Ovary (tissue), 7 donors: ENCODE measurements at regions not wholly inside any gene's neighbourhood (a gene's known extent, or its start where the extent isn't known, plus 50 kb on each side); places are given as distances from the start of the nearest gene placed in this dataset.

Source experiments
- DNase-seq, 5 donors: peaks; one replicate each; pipeline ENCODE4 v3.0.0-alpha.2; 2019 to 2020
- H3K27ac ChIP-seq, 2 donors: fragments of 200-600 bp; one replicate each; pipeline versions ENCODE4 v1.5.1 to v1.8.0; 2019 to 2022
- H3K27me3 ChIP-seq: fragments of 200-600 bp; one replicate; pipeline ENCODE4 v1.8.0; 2022
- H3K36me3 ChIP-seq: fragments of 200-600 bp; sonication (generic); one replicate; pipeline ENCODE4 v1.5.1; 2019
- H3K4me1 ChIP-seq: one replicate; pipeline ENCODE4 v1.8.1; 2013; ENCODE audit warnings: mild to moderate bottlenecking, moderate library complexity; ENCODE audit not compliant: insufficient read depth
- H3K4me3 ChIP-seq: fragments of 200-600 bp; sonication (generic); one replicate; pipeline ENCODE4 v1.5.1; 2017
- H3K9me3 ChIP-seq, 2 donors: fragments of 200-600 bp in 1 of 2; sonication (generic) in 1 of 2; one replicate each; pipeline versions ENCODE4 v1.5.1 to v1.8.1; 2013 to 2019; ENCODE audit warnings: mild to moderate bottlenecking in 1 of 2, moderate library complexity in 1 of 2
- EP300 ChIP-seq: sonication (generic); formaldehyde crosslinking; IDR thresholded peaks from one replicate; pipeline ENCODE4 v1.6.1; 2017; ENCODE audit warnings: antibody characterized with exemption
- POLR2A ChIP-seq: fragments of 450-650 bp; IDR thresholded peaks from one replicate; pipeline ENCODE4 v1.6.1; 2017; ENCODE audit warnings: antibody characterized with exemption, mild to moderate bottlenecking, moderate library complexity
- whole genome bisulfite sequencing, 3 donors: extraction: QIAGEN DNeasy Blood & Tissue Kit in 1 of 3; methylation state at CpG; one replicate each; pipeline versions ENCODE4 v1.1.5 to v1.1.7; 2013 to 2017; 5-methylcytosine and 5-hydroxymethylcytosine counted together
- intact Hi-C, 4 donors: fragments of 100-400 bp; cut with DNase I; formaldehyde crosslinking; loops; one replicate each; pipeline versions ENCODE4 v1.11.0 to v1.15.1; 2022 to 2023
- TF ChIP-seq, protein P1 (sequence below), 3 donors: fragments of 450-650 bp in 2 of 3; fragments of 200-600 bp in 1 of 3; IDR thresholded peaks; one replicate each; pipeline versions ENCODE4 v1.5.1 to v1.8.0; 2016 to 2022; ENCODE audit warnings: antibody characterized with exemption in 3 of 3, mild to moderate bottlenecking in 1 of 3
- donor health status: DM: no; HTN: no; CAD: no; lungs with moderate emphysema.
- donor health status: DM: no; HTN: no; CAD: no.
- donor health status: Bipolar disorder and iron deficiency.
- donor health status: DM: no; HTN: no; CAD: no.
- donor health status: DM: yes; HTN: yes; CAD: no.

DNA sequence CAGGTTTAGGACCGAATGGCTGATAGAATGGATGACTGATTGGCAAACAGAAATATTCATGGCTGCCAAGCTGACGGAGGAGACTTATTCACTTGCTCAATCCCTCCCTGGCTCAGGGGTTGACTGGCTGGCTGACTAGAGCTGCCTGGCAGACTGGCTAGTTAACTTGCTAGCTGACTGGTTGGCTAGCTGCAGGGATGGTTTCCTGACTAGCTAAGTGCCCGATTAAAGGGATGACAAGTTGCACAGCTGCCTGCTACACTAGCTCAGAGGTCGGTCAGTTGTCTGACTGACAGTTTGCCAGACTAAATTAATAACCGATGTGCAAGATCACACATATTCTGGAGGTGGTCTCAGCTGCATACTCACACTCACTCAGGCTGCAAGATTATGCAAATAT, 1208.4 kb upstream of the CDH8 start:
- WGBS, 3 donors, result 75 to 78% (median 77%) methylated on average over 5 of the region's 5 CpGs
- Histone ChIP-seq H3K4me3 (no peak overlapping the region), H3K9me3 (no peaks in the 10 kb centered on the region), H3K27ac (no peak overlapping the region), H3K27me3 (no peaks in the 10 kb centered on the region), H3K36me3 (no peaks in the 10 kb centered on the region), H3K4me1 (no peaks in the 10 kb centered on the region)
- no peak for DNase-seq
- TF ChIP-seq POLR2A (no peak), EP300 (no peak)
- TF ChIP-seq, protein P1, sequence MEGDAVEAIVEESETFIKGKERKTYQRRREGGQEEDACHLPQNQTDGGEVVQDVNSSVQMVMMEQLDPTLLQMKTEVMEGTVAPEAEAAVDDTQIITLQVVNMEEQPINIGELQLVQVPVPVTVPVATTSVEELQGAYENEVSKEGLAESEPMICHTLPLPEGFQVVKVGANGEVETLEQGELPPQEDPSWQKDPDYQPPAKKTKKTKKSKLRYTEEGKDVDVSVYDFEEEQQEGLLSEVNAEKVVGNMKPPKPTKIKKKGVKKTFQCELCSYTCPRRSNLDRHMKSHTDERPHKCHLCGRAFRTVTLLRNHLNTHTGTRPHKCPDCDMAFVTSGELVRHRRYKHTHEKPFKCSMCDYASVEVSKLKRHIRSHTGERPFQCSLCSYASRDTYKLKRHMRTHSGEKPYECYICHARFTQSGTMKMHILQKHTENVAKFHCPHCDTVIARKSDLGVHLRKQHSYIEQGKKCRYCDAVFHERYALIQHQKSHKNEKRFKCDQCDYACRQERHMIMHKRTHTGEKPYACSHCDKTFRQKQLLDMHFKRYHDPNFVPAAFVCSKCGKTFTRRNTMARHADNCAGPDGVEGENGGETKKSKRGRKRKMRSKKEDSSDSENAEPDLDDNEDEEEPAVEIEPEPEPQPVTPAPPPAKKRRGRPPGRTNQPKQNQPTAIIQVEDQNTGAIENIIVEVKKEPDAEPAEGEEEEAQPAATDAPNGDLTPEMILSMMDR (IDR thresholded peaks at IDR 0.05), result no peak
- intact Hi-C loops, result no loop called here

DNA sequence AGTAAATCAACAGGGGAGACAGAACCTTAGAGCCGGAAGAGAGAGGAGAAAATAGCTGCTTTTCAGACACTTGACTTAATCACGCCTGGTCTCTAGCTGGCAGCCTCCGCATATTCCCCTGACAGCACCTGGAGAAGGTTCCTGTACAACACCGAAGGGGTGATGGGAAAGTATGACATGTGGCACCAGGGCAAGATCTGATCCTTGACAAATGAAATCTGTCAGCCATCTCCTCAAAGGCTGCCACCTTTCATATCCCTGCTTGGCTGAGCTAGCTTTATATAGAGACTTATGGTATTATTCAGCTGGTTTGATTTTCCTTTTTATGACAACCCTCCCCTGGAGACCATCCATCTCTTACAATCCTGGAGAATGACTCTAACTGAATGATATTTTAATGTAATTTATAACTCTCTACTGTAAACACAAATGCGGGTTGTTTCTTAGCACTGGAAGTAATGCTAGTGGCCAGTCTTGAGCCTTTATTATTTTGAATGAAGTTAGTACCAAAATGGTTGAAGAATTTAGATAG, 1205.3 kb upstream of the CDH8 start:
- Histone ChIP-seq H3K4me1 (no peaks in the 10 kb centered on the region), H3K9me3 (no peaks in the 10 kb centered on the region)

DNA sequence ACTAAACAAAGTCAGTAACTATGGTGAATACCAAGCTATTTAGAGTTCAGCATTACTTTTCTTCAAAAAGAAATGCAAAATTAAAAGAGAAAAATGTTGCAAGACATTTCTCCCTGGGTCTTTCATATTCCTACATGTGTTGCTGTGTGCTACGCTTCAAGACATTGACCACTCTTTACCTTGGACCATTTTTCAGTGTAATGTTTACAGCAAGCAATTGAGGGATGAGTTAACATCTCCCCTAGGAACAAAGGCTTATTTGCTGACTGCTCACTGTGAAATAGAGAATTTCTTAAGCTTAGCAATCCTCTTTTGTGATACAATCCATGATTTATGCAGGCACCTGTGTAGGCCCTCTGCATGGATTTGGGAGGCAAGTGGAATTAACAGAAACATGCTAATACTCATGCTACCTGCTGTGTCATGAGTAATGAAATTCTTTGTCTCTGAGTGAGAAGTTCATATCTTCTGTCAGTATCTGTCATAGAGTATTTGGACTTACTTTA, 1202.9 kb upstream of the CDH8 start:
- DNase-seq, result no peak
- no peak overlapping the region for H3K4me3 ChIP-seq
- no peaks in the 10 kb centered on the region for H3K27me3 ChIP-seq
- H3K27ac ChIP-seq, result no peak overlapping the region
- intact Hi-C loops, result no loop called here
- 80 to 90% (median 86%) methylated on average over 1 of the region's 1 CpG for WGBS, 3 donors
- no peaks in the 10 kb centered on the region for H3K9me3 ChIP-seq
- TF ChIP-seq POLR2A (no peak), EP300 (no peak)
- TF ChIP-seq, protein P1 (IDR thresholded peaks at IDR 0.05), result no peak
- no peaks in the 10 kb centered on the region for H3K4me1 ChIP-seq
- no peaks in the 10 kb centered on the region for H3K36me3 ChIP-seq

More for the DNA sequence above, 1205.3 kb upstream of the CDH8 start:
- Histone ChIP-seq H3K27ac (no peak overlapping the region), H3K4me3 (no peak overlapping the region), H3K27me3 (no peaks in the 10 kb centered on the region), H3K36me3 (no peaks in the 10 kb centered on the region)
- intact Hi-C loops, result no loop called here
- 65 to 70% (median 65%) methylated on average over 5 of the region's 5 CpGs for WGBS, 3 donors
- TF ChIP-seq, protein P1 (IDR thresholded peaks at IDR 0.05), result no peak
- TF ChIP-seq POLR2A, result no peak
- TF ChIP-seq EP300, result no peak
- DNase-seq, result no peak

DNA sequence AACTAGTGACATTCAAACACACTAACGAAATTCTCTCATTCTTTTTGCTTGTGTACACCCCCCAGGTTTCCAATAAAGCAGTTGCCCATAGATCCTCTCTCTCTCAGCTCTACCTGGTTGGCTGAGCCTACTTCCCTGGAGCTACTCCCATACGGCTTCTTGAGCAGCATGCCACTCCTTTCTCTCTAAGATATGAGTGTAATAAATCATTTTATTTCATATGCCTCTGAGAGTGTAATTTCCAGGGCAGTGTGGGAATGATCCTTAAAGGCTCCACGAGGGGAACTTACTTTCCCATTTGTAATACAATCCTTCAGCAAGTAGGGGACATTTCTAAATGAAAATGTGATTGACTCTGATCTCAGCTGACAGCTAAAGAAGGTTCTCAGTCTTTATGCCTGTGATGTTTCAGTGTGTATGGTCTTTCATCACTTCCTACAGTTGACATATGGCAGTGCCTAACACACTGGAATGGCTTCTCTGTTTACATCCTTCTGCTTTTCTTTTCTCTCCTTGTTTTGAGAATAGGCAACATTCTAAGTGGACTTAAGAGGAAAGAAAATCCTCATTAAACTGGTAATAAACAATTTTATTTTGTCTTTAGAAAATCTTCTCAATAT, 1194.3 kb upstream of the CDH8 start:
- H3K27ac ChIP-seq, result no peak overlapping the region
- no peaks in the 10 kb centered on the region for H3K9me3 ChIP-seq
- no peak for DNase-seq
- no peaks in the 10 kb centered on the region for H3K4me1 ChIP-seq
- WGBS, 3 donors, result 20 to 28% (median 23%) methylated on average over 3 of the region's 3 CpGs
- TF ChIP-seq, protein P1 (IDR thresholded peaks at IDR 0.05), result no peak
- TF ChIP-seq POLR2A, result no peak
- no peak for TF ChIP-seq EP300
- intact Hi-C loops, result no loop called here
- no peaks in the 10 kb centered on the region for H3K36me3 ChIP-seq
- H3K27me3 ChIP-seq, result no peaks in the 10 kb centered on the region
- H3K4me3 ChIP-seq, result no peak overlapping the region
